Sigmoid colon (tissue), 4 donors: ENCODE measurements at regions not wholly inside any gene's neighbourhood (a gene's known extent, or its start where the extent isn't known, plus 50 kb on each side); places are given as distances from the start of the nearest gene placed in this dataset.

Source experiments
- POLR2A ChIP-seq, 2 donors: fragments of 450-650 bp; IDR thresholded peaks; one replicate each; pipeline ENCODE4 v1.6.1; 2016; ENCODE audit warnings: antibody characterized with exemption in 2 of 2, mild to moderate bottlenecking in 2 of 2, moderate library complexity in 2 of 2
- POLR2AphosphoS5 ChIP-seq, 4 donors: sonication (generic); formaldehyde crosslinking; IDR thresholded peaks; one replicate each; pipeline ENCODE4 v1.6.1; 2017; ENCODE audit warnings: antibody characterized with exemption in 4 of 4
- TF ChIP-seq, protein P1 (sequence below), 4 experiments: fragments of 450-650 bp in 3 of 4; fragments of 200-600 bp in 1 of 4; IDR thresholded peaks; one replicate each; pipeline ENCODE4 v1.5.1; 2016 to 2019; ENCODE audit warnings: antibody characterized with exemption in 4 of 4, mild to moderate bottlenecking in 3 of 4, moderate library complexity in 2 of 4

DNA sequence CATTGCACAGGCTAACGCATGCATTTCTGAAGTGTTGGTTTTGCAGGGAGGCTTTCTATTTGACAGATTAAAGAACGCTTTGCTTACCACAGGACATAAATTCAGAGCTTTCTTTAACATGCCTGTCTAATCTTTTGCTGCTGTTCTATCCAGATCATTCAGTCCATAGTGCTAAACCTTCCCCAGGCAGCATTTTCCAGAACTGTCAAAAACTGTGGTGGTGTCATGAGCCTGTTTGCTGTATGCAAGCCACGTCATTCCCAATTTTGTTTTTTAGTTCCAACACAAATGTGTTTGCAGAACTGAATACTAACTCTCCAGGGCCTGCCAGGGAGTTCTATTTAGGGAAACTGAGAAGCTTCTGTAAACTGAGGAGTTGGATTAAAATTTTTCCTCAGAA is 390.5 kb upstream of the LYPLAL1 start:
- TF ChIP-seq, protein P1, sequence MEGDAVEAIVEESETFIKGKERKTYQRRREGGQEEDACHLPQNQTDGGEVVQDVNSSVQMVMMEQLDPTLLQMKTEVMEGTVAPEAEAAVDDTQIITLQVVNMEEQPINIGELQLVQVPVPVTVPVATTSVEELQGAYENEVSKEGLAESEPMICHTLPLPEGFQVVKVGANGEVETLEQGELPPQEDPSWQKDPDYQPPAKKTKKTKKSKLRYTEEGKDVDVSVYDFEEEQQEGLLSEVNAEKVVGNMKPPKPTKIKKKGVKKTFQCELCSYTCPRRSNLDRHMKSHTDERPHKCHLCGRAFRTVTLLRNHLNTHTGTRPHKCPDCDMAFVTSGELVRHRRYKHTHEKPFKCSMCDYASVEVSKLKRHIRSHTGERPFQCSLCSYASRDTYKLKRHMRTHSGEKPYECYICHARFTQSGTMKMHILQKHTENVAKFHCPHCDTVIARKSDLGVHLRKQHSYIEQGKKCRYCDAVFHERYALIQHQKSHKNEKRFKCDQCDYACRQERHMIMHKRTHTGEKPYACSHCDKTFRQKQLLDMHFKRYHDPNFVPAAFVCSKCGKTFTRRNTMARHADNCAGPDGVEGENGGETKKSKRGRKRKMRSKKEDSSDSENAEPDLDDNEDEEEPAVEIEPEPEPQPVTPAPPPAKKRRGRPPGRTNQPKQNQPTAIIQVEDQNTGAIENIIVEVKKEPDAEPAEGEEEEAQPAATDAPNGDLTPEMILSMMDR (IDR thresholded peaks at IDR 0.05) = no peak
- TF ChIP-seq POLR2A (IDR thresholded peaks at IDR 0.05) (no peak), POLR2AphosphoS5 (IDR thresholded peaks at IDR 0.05) (no peak)
